GM12878 (cell line): ENCODE measurements at regions not wholly inside any gene's neighbourhood (a gene's known extent, or its start where the extent isn't known, plus 50 kb on each side); places are given as distances from the start of the nearest gene placed in this dataset.

Experiments used
- ATAC-seq: fragments of 200-7000 bp; cut with Tn5 transposase; 3 replicates; pipeline ENCODE4 v1.9.1; 2020; ENCODE audit warnings: mild to moderate bottlenecking, moderate library complexity
- BruUV-seq: library from RNA; stranded (reverse); fragments of 400-500 nt; replicated peaks from 2 replicates; lab custom pipeline; 2021; lab: Mats Ljungman, UMichigan
- CTCF ChIA-PET: fragments of 300-600 bp; sonication (Branson Sonifier 250); formaldehyde crosslinking; extraction: SDS; loops from one replicate; lab custom pipeline; 2021; ENCODE audit warnings: inconsistent platforms; lab: Yijun Ruan, JAX
- POLR2A ChIA-PET: fragments of 350-600 bp; formaldehyde crosslinking; extraction: SDS; loops from one replicate; lab custom pipeline; 2021; ENCODE audit warnings: inconsistent platforms; lab: Charles Lee
- RAD21 ChIA-PET: fragments of 300-600 bp; sonication (Branson Sonifier 250); formaldehyde crosslinking; loops from one replicate; lab custom pipeline; 2023; ENCODE audit warnings: antibody characterized with exemption; ENCODE audit not compliant: unreplicated experiment; lab: Charles Lee
- SMC1A ChIA-PET: fragments of 300-600 bp; sonication (Branson Sonifier 250); formaldehyde crosslinking; loops from one replicate; lab custom pipeline; 2023; ENCODE audit not compliant: unreplicated experiment, uncharacterized antibody; lab: Charles Lee
- DNase-seq: peaks from one replicate; pipeline ENCODE4 v3.0.0-alpha.2; 2011; ENCODE audit warnings: low read depth, low spot score
- FAIRE-seq: peaks from 3 replicates; lab custom pipeline; 2011; peaks lifted over from hg19 to GRCh38; lab: Jason Lieb, UNC
- H2AFZ ChIP-seq: 2 replicates; pipeline ENCODE4 v1.6.0; 2011; ENCODE audit warnings: low read depth, low read length, control low read depth; ENCODE audit not compliant: control insufficient read depth
- H3K27ac ChIP-seq: 2 replicates; pipeline ENCODE4 v1.5.1; 2011; ENCODE audit warnings: control low read depth; ENCODE audit not compliant: control insufficient read depth, insufficient read depth
- H3K27me3 ChIP-seq, 2 experiments: replicated peaks in 1 of 2; 2 replicates each; pipeline versions ENCODE4 v1.6.0 to v1.6.1; 2011; ENCODE audit warnings: low read length in 1 of 2; ENCODE audit not compliant: control insufficient read depth in 2 of 2, insufficient read depth in 2 of 2
- H3K36me3 ChIP-seq, 2 experiments: 2 replicates each; pipeline ENCODE4 v1.5.1; 2011; ENCODE audit warnings: low read length in 1 of 2; ENCODE audit not compliant: control insufficient read depth in 2 of 2, insufficient read depth in 2 of 2
- H3K4me1 ChIP-seq: 2 replicates; pipeline ENCODE4 v1.6.1; 2011; ENCODE audit warnings: mild to moderate bottlenecking, low read length, moderate library complexity, mixed read lengths; ENCODE audit not compliant: control insufficient read depth, insufficient read depth
- H3K4me2 ChIP-seq: 2 replicates; pipeline ENCODE4 v1.6.0; 2011; ENCODE audit warnings: control low read depth; ENCODE audit not compliant: control insufficient read depth, insufficient read depth
- H3K4me3 ChIP-seq: fragments of 200-600 bp; sonication (generic); 2 replicates; pipeline ENCODE4 v1.5.1; 2016
- H3K79me2 ChIP-seq: 2 replicates; pipeline ENCODE4 v1.6.0; 2011; ENCODE audit warnings: low read length; ENCODE audit not compliant: control insufficient read depth, insufficient read depth
- H3K9ac ChIP-seq: 2 replicates; pipeline ENCODE4 v1.8.0; 2011; ENCODE audit warnings: low read length, control low read depth, mixed read lengths; ENCODE audit not compliant: control insufficient read depth, insufficient read depth
- H3K9me3 ChIP-seq: replicated peaks from 3 replicates; pipeline ENCODE4 v1.5.1; 2011; ENCODE audit warnings: mild to moderate bottlenecking, low read length; ENCODE audit not compliant: control insufficient read depth, insufficient read depth
- H4K20me1 ChIP-seq: 2 replicates; pipeline ENCODE4 v1.6.0; 2011; ENCODE audit not compliant: control insufficient read depth, insufficient read depth
- ASH2L ChIP-seq: fragments of 300-600, 200-600 bp; sonication (generic); IDR thresholded peaks from 2 replicates; pipeline ENCODE4 v1.6.1; 2017; ENCODE audit warnings: low read depth, mild to moderate bottlenecking, borderline replicate concordance
- BHLHE40 ChIP-seq, 2 experiments: fragments of 450-650 bp in 1 of 2; IDR thresholded peaks; 2 replicates each; pipeline ENCODE4 v1.6.1; 2011 to 2017; ENCODE audit warnings: low read depth in 2 of 2, borderline replicate concordance in 1 of 2, improper control_type of control experiment in 1 of 2, low read length in 1 of 2, mild to moderate bottlenecking in 1 of 2
- CHD1 ChIP-seq: IDR thresholded peaks from 2 replicates; pipeline ENCODE4 v1.6.1; 2012; ENCODE audit warnings: low read depth, low read length, improper control_type of control experiment
- CHD2 ChIP-seq: IDR thresholded peaks from 2 replicates; pipeline ENCODE4 v1.6.1; 2011; ENCODE audit warnings: low read depth, low read length, improper control_type of control experiment, borderline replicate concordance
- CHD4 ChIP-seq: fragments of 200-600 bp; sonication (generic); IDR thresholded peaks from 2 replicates; pipeline ENCODE4 v1.6.1; 2016; ENCODE audit warnings: mild to moderate bottlenecking
- KLF5 ChIP-seq: fragments of 450-650 bp; IDR thresholded peaks from 2 replicates; pipeline ENCODE4 v1.6.1; 2014; ENCODE audit warnings: mild to moderate bottlenecking; ENCODE audit not compliant: partially characterized antibody
- MTA3 ChIP-seq: IDR thresholded peaks from 2 replicates; pipeline ENCODE4 v1.6.1; 2012; ENCODE audit warnings: low read length, inconsistent platforms, borderline replicate concordance
- MYB ChIP-seq: fragments of 150-350 bp; IDR thresholded peaks from 2 replicates; pipeline ENCODE4 v1.6.1; 2014; ENCODE audit warnings: mild to moderate bottlenecking, low read depth, low read length, borderline replicate concordance
- POLR2AphosphoS5 ChIP-seq: IDR thresholded peaks from 2 replicates; pipeline ENCODE4 v1.6.1; 2011; ENCODE audit warnings: mild to moderate bottlenecking, low read length, inconsistent platforms
- PRDM15 ChIP-seq: fragments of 450-650 bp; formaldehyde crosslinking; IDR thresholded peaks from 2 replicates; pipeline ENCODE4 v1.4.0; 2020; ENCODE audit warnings: mild to moderate bottlenecking, moderate library complexity
- RB1 ChIP-seq: fragments of 450-650 bp; formaldehyde crosslinking; IDR thresholded peaks from 2 replicates; pipeline ENCODE4 v1.6.1; 2017; ENCODE audit warnings: mild to moderate bottlenecking, borderline replicate concordance
- RUNX3 ChIP-seq: IDR thresholded peaks from 2 replicates; pipeline ENCODE4 v1.6.1; 2012; ENCODE audit warnings: low read length, inconsistent platforms
- WGBS: methylation state at CpG from one replicate; pipeline ENCODE4 v1.1.6; 2016; ENCODE audit warnings: low lambda C conversion rate; ENCODE audit not compliant: insufficient replicate concordance, insufficient coverage; ENCODE audit errors: missing lambda C conversion rate; 5-methylcytosine and 5-hydroxymethylcytosine counted together
- in situ Hi-C: fragments of 300-500 bp; cut with MboI; formaldehyde crosslinking; loops from 9 replicates; pipeline ENCODE4 v1.14.3; 2018; ENCODE audit warnings: mixed read lengths
- intact Hi-C: fragments of 100-400 bp; cut with micrococcal nuclease; formaldehyde crosslinking; loops from one replicate; pipeline ENCODE4 v1.14.2; 2022; ENCODE audit not compliant: unreplicated experiment
- TF ChIP-seq, protein P1 (sequence below): IDR thresholded peaks from 2 replicates; pipeline ENCODE4 v1.6.1; 2011; ENCODE audit warnings: borderline replicate concordance, low read depth, mild to moderate bottlenecking, moderate library complexity, mixed read lengths, low read length; ENCODE audit not compliant: insufficient read depth; ENCODE audit errors: extremely low read length
- TF ChIP-seq, protein P2 (sequence below): fragments of 450-650 bp; IDR thresholded peaks from 2 replicates; pipeline ENCODE4 v1.6.1; 2017; ENCODE audit warnings: mild to moderate bottlenecking
- TF ChIP-seq, protein P3 (sequence below): fragments of 450-650 bp; IDR thresholded peaks from 2 replicates; pipeline ENCODE4 v1.6.1; 2016; ENCODE audit warnings: mild to moderate bottlenecking

- FAIRE-seq (no peak), DNase-seq (no peak), ATAC-seq (no peak)
- H3K4me1 ChIP-seq: no peaks in the 10 kb centered on the region
- CTCF ChIA-PET: no interaction called here
- WGBS: 48% methylated on average over 10 of the region's 10 CpGs
- no peak overlapping the region for H3K9ac ChIP-seq
- H3K36me3 ChIP-seq: no peaks in the 10 kb centered on the region
- H4K20me1 ChIP-seq: no peaks in the 10 kb centered on the region
- no peak overlapping the region for H2AFZ ChIP-seq
- TF ChIP-seq, protein P1, sequence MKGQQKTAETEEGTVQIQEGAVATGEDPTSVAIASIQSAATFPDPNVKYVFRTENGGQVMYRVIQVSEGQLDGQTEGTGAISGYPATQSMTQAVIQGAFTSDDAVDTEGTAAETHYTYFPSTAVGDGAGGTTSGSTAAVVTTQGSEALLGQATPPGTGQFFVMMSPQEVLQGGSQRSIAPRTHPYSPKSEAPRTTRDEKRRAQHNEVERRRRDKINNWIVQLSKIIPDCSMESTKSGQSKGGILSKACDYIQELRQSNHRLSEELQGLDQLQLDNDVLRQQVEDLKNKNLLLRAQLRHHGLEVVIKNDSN: no peak
- TF ChIP-seq CHD1 (no peak), CHD2 (no peak), RB1 (no peak), POLR2AphosphoS5 (no peak), CHD4 (no peak), KLF5 (no peak), PRDM15 (CRISPR knock-in tag) (no peak), BHLHE40 (IDR thresholded peaks at IDR 0.05; ENCODE audit: borderline replicate concordance in 1 of 2, low read depth in 2 of 2, low read length in 1 of 2) (no peak), MYB (no peak), MTA3 (no peak), ASH2L (no peak), RUNX3 (no peak)
- TF ChIP-seq, protein P2, sequence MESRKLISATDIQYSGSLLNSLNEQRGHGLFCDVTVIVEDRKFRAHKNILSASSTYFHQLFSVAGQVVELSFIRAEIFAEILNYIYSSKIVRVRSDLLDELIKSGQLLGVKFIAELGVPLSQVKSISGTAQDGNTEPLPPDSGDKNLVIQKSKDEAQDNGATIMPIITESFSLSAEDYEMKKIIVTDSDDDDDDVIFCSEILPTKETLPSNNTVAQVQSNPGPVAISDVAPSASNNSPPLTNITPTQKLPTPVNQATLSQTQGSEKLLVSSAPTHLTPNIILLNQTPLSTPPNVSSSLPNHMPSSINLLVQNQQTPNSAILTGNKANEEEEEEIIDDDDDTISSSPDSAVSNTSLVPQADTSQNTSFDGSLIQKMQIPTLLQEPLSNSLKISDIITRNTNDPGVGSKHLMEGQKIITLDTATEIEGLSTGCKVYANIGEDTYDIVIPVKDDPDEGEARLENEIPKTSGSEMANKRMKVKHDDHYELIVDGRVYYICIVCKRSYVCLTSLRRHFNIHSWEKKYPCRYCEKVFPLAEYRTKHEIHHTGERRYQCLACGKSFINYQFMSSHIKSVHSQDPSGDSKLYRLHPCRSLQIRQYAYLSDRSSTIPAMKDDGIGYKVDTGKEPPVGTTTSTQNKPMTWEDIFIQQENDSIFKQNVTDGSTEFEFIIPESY: no peak
- TF ChIP-seq, protein P3, sequence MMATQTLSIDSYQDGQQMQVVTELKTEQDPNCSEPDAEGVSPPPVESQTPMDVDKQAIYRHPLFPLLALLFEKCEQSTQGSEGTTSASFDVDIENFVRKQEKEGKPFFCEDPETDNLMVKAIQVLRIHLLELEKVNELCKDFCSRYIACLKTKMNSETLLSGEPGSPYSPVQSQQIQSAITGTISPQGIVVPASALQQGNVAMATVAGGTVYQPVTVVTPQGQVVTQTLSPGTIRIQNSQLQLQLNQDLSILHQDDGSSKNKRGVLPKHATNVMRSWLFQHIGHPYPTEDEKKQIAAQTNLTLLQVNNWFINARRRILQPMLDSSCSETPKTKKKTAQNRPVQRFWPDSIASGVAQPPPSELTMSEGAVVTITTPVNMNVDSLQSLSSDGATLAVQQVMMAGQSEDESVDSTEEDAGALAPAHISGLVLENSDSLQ: no peak
- no peaks in the 10 kb centered on the region for H3K9me3 ChIP-seq
- intact Hi-C loops (no loop called here), in situ Hi-C loops (no loop called here)
- no peak overlapping the region for H3K4me2 ChIP-seq
- no TSS peak for BruUV-seq
- RAD21 ChIA-PET: no interaction called here
- SMC1A ChIA-PET: no interaction called here
- H3K27ac ChIP-seq: no peak overlapping the region
- H3K79me2 ChIP-seq: no peaks in the 10 kb centered on the region
- no peaks in the 10 kb centered on the region for H3K27me3 ChIP-seq
- POLR2A ChIA-PET: no interaction called here
- H3K4me3 ChIP-seq: no peak overlapping the region
Observed at GRCh38 chr20:22429175-22430153, 154.9 kb downstream of the FOXA2 start.
